HepG2 (cell line): ENCODE measurements at regions not wholly inside any gene's neighbourhood (a gene's known extent, or its start where the extent isn't known, plus 50 kb on each side); places are given as distances from the start of the nearest gene placed in this dataset.

Source experiments
- ATAC-seq: fragments of 200-7000 bp; cut with Tn5 transposase; 3 replicates; pipeline ENCODE4 v1.9.1; 2020; ENCODE audit warnings: mild to moderate bottlenecking, moderate library complexity
- BruUV-seq: library from RNA; stranded (reverse); fragments of 400-500 nt; replicated peaks from 2 replicates; lab custom pipeline; 2021; lab: Mats Ljungman, UMichigan
- CTCF ChIA-PET: fragments of 300-600 bp; formaldehyde crosslinking; extraction: SDS; loops from one replicate; lab custom pipeline; 2021; ENCODE audit warnings: low total read pairs, inconsistent platforms, low intra/inter-chr PET ratio; lab: Yijun Ruan, JAX
- POLR2A ChIA-PET: fragments of 350-600 bp; sonication (Branson Sonifier 250); formaldehyde crosslinking; loops from one replicate; lab custom pipeline; 2020; ENCODE audit warnings: antibody characterized with exemption, inconsistent platforms; lab: Yijun Ruan, JAX
- DNase-seq: peaks from one replicate; pipeline ENCODE4 v3.0.0-alpha.2; 2015; ENCODE audit warnings: low spot score
- FAIRE-seq: peaks from 3 replicates; lab custom pipeline; 2011; peaks lifted over from hg19 to GRCh38; lab: Jason Lieb, UNC
- H2AFZ ChIP-seq: one replicate; pipeline ENCODE4 v1.6.1; 2011; ENCODE audit warnings: low read length, inconsistent platforms
- H3K27ac ChIP-seq: fragments of 300-600 bp; 3 replicates; pipeline ENCODE4 v1.8.0; 2011; ENCODE audit warnings: mixed run types, mild to moderate bottlenecking, mixed read lengths, low read length, inconsistent platforms; ENCODE audit not compliant: insufficient read depth; ENCODE audit errors: extremely low read length
- H3K27me3 ChIP-seq, 2 experiments: fragments of 200-600 bp in 1 of 2; 2 replicates in 1 of 2; 3 replicates in 1 of 2; pipeline versions ENCODE4 v1.6.0 to v1.8.0; 2011; ENCODE audit warnings: low read length in 2 of 2, mild to moderate bottlenecking in 2 of 2, moderate library complexity in 2 of 2, inconsistent platforms in 1 of 2; ENCODE audit not compliant: insufficient read depth in 2 of 2, control insufficient read depth in 1 of 2
- H3K36me3 ChIP-seq, 2 experiments: fragments of 200-600 bp in 1 of 2; replicated peaks in 1 of 2; 2 replicates in 1 of 2; 3 replicates in 1 of 2; pipeline versions ENCODE4 v1.5.1 to v1.8.0; 2011; ENCODE audit warnings: low read length in 2 of 2, inconsistent platforms in 1 of 2; ENCODE audit not compliant: insufficient read depth in 2 of 2, control insufficient read depth in 1 of 2
- H3K4me1 ChIP-seq: 2 replicates; pipeline ENCODE4 v1.5.1; 2012; ENCODE audit warnings: low read length, inconsistent platforms; ENCODE audit not compliant: insufficient read depth
- H3K4me2 ChIP-seq: 2 replicates; pipeline ENCODE4 v1.6.0; 2011; ENCODE audit warnings: low read depth, low read length, inconsistent platforms
- H3K4me3 ChIP-seq, 3 experiments: fragments of 200-600 bp in 1 of 3; sonication (generic), shearing (Covaris generic) in 1 of 3; replicated peaks in 1 of 3; 2 replicates each; pipeline ENCODE4 v1.5.1; 2011 to 2016; ENCODE audit warnings: low read length in 3 of 3, inconsistent platforms in 2 of 3, low read depth in 2 of 3, mild to moderate bottlenecking in 2 of 3, control low read depth in 1 of 3, mixed read lengths in 1 of 3; ENCODE audit not compliant: insufficient read depth in 1 of 3
- H3K79me2 ChIP-seq: one replicate; pipeline ENCODE4 v1.6.1; 2011; ENCODE audit warnings: low read length, inconsistent platforms; ENCODE audit not compliant: insufficient read depth
- H3K9ac ChIP-seq: 2 replicates; pipeline ENCODE4 v1.6.0; 2011; ENCODE audit warnings: mild to moderate bottlenecking, low read depth, low read length, inconsistent platforms; ENCODE audit not compliant: insufficient read depth
- H3K9me3 ChIP-seq: 2 replicates; pipeline ENCODE4 v1.5.1; 2012; ENCODE audit warnings: mild to moderate bottlenecking, low read length
- H4K20me1 ChIP-seq: 2 replicates; pipeline ENCODE4 v1.6.0; 2011; ENCODE audit warnings: inconsistent platforms, mild to moderate bottlenecking, low read length, moderate library complexity; ENCODE audit not compliant: insufficient read depth
- HHEX ChIP-seq: IDR thresholded peaks from 2 replicates; pipeline ENCODE4 v1.6.1; 2016; ENCODE audit warnings: control low read depth
- MAFF ChIP-seq: IDR thresholded peaks from 2 replicates; pipeline ENCODE4 v1.6.1; 2011; ENCODE audit warnings: low read depth, low read length, improper control_type of control experiment
- MAFK ChIP-seq, 2 experiments: IDR thresholded peaks in 1 of 2; conservative IDR thresholded peaks in 1 of 2; 2 replicates each; pipeline ENCODE4 v1.6.1; 2011; ENCODE audit warnings: improper control_type of control experiment in 2 of 2, low read length in 2 of 2
- SMARCE1 ChIP-seq: fragments of 450-650 bp; IDR thresholded peaks from 2 replicates; pipeline ENCODE4 v1.6.1; 2017; ENCODE audit warnings: borderline replicate concordance
- STAG1 ChIP-seq: sonication (generic); formaldehyde crosslinking; IDR thresholded peaks from 2 replicates; pipeline ENCODE4 v1.4.0; 2020; ENCODE audit warnings: missing genetic modification reagents
- XRCC5 ChIP-seq: fragments of 200-400 bp; formaldehyde crosslinking; optimal IDR thresholded peaks from 2 replicates; pipeline ENCODE3; 2017; ENCODE audit warnings: mild to moderate bottlenecking, low read length
- ZNF570 ChIP-seq: sonication (generic); formaldehyde crosslinking; IDR thresholded peaks from 2 replicates; pipeline ENCODE4 v1.4.0; 2020; ENCODE audit warnings: mild to moderate bottlenecking, missing genetic modification reagents, borderline replicate concordance
- WGBS: methylation state at CpG from one replicate; pipeline ENCODE4 v1.1.6; 2017; ENCODE audit warnings: low lambda C conversion rate; 5-methylcytosine and 5-hydroxymethylcytosine counted together
- in situ Hi-C: cut with HindIII; loops from 2 replicates; pipeline ENCODE4 v1.10.0; 2017; ENCODE audit warnings: low pct_unique_long_range_greater_than_20kb; ENCODE audit not compliant: extremely low pct_ligation_motif_present
- intact Hi-C: fragments of 100-400 bp; cut with micrococcal nuclease; formaldehyde crosslinking; loops from one replicate; pipeline ENCODE4 v1.10.0; 2022; ENCODE audit not compliant: unreplicated experiment
- TF ChIP-seq, protein P1 (sequence below): sonication (generic); formaldehyde crosslinking; IDR thresholded peaks from 2 replicates; pipeline ENCODE4 v1.5.0; 2020; ENCODE audit warnings: mild to moderate bottlenecking, missing genetic modification reagents, moderate library complexity

DNA sequence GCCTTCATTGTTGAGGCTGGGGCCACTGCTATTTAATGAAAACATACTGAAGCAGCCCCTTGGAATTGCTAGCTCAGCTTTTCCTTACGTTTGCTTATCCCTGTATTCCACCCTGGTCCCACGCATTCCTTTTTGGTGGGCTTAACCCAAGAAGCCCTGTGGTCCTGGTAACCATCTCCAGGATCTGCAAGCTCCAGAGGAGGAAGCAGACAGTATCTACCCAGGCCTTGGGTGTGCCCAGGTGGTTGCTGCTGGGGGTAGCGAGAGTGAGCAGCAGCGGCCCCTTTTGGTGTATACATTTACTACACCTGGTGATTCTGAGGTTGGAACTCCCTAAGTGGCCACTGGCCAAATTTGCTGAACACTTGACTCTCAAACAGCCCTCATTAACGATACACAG is 97.7 kb downstream of the CBLN1 start:
- ChIA-PET POLR2A (no interaction called here), CTCF (interaction anchor here (1.3 kb wide), 1 partner anchor 497 kb away, joined by 4 read pairs; no protein-coding TSS in a partner anchor)
- 24% methylated on average over 5 of the region's 5 CpGs for WGBS
- no TSS peak for BruUV-seq
- H3K36me3 ChIP-seq: no peaks in the 10 kb centered on the region
- in situ Hi-C loops (no loop called here), intact Hi-C loops (loop anchor here (1.0 to 5.0 kb wide), 2 partner anchors 184 to 497 kb away; no protein-coding TSS in a partner anchor)
- no peaks in the 10 kb centered on the region for H4K20me1 ChIP-seq
- no peaks in the 10 kb centered on the region for H3K4me1 ChIP-seq
- H3K9me3 ChIP-seq: no peaks in the 10 kb centered on the region
- no peaks in the 10 kb centered on the region for H3K79me2 ChIP-seq
- FAIRE-seq (no peak), DNase-seq (peak; percentile 20), ATAC-seq (peak; percentile 93)
- TF ChIP-seq ZNF570 (no peak), SMARCE1 (no peak), MAFK (conservative IDR thresholded peaks at IDR 0.05 in 1 of 2, IDR thresholded peaks at IDR 0.05 in 1 of 2; ENCODE audit: low read length in 2 of 2) (peak; percentile 73 to 80), HHEX (no peak), XRCC5 (peak; percentile 22), MAFF (peak; percentile 60), STAG1 (CRISPR knock-in tag) (peak; percentile 61)
- TF ChIP-seq, protein P1, sequence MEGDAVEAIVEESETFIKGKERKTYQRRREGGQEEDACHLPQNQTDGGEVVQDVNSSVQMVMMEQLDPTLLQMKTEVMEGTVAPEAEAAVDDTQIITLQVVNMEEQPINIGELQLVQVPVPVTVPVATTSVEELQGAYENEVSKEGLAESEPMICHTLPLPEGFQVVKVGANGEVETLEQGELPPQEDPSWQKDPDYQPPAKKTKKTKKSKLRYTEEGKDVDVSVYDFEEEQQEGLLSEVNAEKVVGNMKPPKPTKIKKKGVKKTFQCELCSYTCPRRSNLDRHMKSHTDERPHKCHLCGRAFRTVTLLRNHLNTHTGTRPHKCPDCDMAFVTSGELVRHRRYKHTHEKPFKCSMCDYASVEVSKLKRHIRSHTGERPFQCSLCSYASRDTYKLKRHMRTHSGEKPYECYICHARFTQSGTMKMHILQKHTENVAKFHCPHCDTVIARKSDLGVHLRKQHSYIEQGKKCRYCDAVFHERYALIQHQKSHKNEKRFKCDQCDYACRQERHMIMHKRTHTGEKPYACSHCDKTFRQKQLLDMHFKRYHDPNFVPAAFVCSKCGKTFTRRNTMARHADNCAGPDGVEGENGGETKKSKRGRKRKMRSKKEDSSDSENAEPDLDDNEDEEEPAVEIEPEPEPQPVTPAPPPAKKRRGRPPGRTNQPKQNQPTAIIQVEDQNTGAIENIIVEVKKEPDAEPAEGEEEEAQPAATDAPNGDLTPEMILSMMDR (CRISPR knock-in tag): peak; percentile 74
- H3K27me3 ChIP-seq: no peaks in the 10 kb centered on the region
- no peak overlapping the region for H2AFZ ChIP-seq
- no peak overlapping the region for H3K4me3 ChIP-seq
- no peak overlapping the region for H3K9ac ChIP-seq
- no peak overlapping the region for H3K4me2 ChIP-seq
- no peak overlapping the region for H3K27ac ChIP-seq
